ENCODE measurements at regions not wholly inside any gene's neighbourhood (a gene's known extent, or its start where the extent isn't known, plus 50 kb on each side); places are given as distances from the start of the nearest gene placed in this dataset.

- TF ChIP-seq CTCF (IDR thresholded peaks at IDR 0.05; ENCODE audit: low read depth, low read length) (no peak), POLR2A (IDR thresholded peaks at IDR 0.05; ENCODE audit: extremely low read depth, insufficient read length) (no peak)
These were observed 132.3 kb upstream of the SKOR2 start for GRCh38 chr18:47383729-47384128.
